ENCODE measurements at regions not wholly inside any gene's neighbourhood (a gene's known extent, or its start where the extent isn't known, plus 50 kb on each side); places are given as distances from the start of the nearest gene placed in this dataset.
"Not testable (repeated sequence)": the region's sequence is repeated elsewhere in the genome, so short reads cannot be mapped to it uniquely, and the experiment has no call there.

DNA sequence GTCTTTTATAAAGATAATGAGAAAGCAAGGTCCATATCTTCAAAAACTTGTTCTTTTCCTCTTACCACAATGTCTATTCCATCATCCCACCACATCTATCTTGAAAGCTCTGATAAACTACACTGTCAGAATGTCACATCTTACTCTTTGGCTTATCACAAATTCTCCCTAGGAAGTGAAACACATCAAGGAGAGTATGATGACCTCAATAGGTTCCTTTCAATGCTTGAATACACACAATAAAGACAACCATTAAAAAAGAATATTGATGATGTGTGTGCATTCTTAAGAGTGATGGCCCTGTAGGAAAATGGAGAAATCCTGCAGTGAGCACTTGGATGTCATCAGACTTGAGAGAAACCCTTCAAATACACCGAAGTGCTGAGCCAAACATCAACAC, 918.1 kb upstream of the SORCS1 start:
- DNase-seq (ENCODE audit: low read depth in 3 of 3, low spot score in 2 of 3) = no peak

GRCh38 chr10:108078263-108078662, 913.8 kb upstream of the SORCS1 start:
- no peak for DNase-seq (ENCODE audit: low read depth in 3 of 3, low spot score in 2 of 3)

GRCh38 chr10:108072466-108072865, 908.0 kb upstream of the SORCS1 start:
- no peak for DNase-seq (ENCODE audit: low read depth in 3 of 3, low spot score in 2 of 3)

- DNase-seq (ENCODE audit: low read depth in 3 of 3, low spot score in 2 of 3) = no peak
These were observed 906.3 kb upstream of the SORCS1 start for GRCh38 chr10:108070789-108071188.

GRCh38 chr10:108069096-108069495, 904.6 kb upstream of the SORCS1 start:
- no peak for DNase-seq (ENCODE audit: low read depth in 3 of 3, low spot score in 2 of 3)

DNA sequence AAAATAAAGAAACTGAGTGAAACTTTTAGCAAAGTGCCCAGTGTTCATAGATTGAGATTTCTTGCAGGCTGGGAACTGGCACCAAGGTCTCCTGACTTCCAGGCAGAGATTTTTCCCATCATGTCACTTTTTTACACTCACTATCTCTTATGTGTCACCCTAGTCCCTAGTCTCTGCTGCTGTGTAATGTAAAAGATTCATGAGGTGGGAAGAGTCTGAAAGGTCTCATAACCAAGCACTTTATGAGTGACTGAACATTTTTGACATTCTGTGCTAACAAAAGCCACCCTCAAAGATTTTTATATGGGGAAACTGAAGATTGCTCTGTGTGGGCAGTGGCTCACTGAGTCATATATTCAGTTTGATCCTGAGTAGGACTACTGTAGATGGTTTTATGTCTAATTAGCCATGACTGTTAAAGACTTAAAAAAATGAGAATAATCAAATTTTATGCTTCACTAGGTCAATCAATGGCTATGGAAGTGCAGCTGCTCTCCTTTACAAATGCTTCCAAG, 900.3 kb upstream of the SORCS1 start:
- no peak for DNase-seq (ENCODE audit: low read depth in 3 of 3, low spot score in 2 of 3)

GRCh38 chr10:108060246-108060645, 895.7 kb upstream of the SORCS1 start:
- DNase-seq (ENCODE audit: low read depth in 3 of 3, low spot score in 2 of 3) = no peak

- DNase-seq (ENCODE audit: low read depth in 3 of 3, low spot score in 2 of 3) = no peak
These were observed 891.0 kb upstream of the SORCS1 start for GRCh38 chr10:108055506-108055905.

DNA sequence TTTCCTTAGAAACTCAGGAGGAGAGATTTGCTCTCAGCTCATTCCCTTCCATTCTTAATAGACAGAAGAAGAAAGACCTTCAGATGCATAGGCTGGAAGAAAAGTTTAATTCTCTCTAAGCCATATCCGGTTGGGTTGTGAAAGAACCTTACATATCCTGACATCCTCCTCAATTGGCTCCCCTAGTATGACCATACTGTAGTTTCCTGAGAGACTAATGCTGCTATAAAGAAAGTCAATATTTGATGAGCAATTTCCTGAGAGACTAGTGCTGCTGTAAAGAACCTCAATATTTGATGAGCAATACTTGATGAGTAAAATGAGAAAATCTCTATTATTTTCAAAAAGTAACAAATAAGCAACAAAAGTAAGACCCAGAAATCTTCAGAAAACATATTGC, 888.5 kb upstream of the SORCS1 start:
- no peak for DNase-seq (ENCODE audit: low read depth in 3 of 3, low spot score in 2 of 3)

DNA sequence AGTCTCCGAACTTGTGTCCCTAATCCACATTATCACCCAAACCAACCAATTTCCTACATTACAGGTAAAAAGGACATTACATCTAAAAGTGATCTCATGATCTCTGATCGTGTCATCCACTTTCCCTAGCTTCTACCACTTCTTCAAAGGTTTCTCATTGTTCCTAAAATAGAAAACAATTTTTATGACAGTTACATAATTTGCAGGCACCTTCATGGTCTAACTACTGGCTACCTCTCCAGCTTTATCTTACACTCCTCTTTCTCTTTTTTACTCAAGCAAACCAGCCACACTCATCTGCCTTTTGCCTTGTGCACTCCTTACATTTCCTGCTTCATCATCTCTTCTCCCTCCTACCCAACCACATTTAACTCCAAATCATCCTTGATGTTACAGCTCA, 886.7 kb upstream of the SORCS1 start:
- DNase-seq (ENCODE audit: low read depth in 3 of 3, low spot score in 2 of 3) = no peak

DNA sequence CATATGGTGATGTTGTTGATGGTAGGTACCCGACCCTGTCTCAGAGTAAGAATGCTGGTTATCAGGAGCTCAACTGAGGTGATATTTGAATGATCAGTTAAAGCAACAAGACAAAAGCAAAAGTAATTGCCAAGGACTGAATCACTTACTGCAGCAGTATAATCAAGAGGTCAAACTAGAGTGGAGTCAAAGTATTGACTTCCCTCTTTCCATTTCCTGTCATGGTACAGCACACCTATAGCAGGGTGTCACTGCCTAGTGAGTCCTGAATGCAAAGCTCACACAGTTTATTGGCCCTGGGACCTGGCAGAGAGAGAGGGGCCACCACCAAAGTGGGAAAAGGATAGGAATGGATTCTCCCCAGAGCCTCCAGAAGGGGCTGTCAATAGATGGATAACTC, 886.1 kb upstream of the SORCS1 start:
- no peak for DNase-seq (ENCODE audit: low read depth in 3 of 3, low spot score in 2 of 3)

DNA sequence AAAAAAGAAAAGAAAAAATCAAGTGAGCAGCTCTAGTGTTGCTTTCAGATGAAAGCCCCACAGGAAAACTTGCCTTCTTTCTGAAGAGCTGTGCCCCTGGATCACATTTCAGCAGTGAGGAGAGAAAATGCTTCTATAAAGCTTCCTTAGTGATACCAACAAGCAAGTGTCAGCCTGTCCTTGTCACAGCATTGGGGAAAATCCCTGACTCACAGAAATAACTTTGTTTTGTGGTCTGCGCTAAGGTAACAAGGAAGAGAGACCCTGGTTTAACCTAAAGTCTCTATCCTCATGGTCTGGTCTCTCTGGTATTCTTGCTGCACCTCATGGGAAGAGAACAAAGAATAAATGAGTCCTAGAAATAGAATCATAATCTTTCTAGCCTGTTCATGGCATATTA, 885.2 kb upstream of the SORCS1 start:
- no peak for DNase-seq (ENCODE audit: low read depth in 3 of 3, low spot score in 2 of 3)

GRCh38 chr10:108048898-108049297, 884.4 kb upstream of the SORCS1 start:
- no peak for DNase-seq (ENCODE audit: low read depth in 3 of 3, low spot score in 2 of 3)

GRCh38 chr10:108039821-108040584, 875.5 kb upstream of the SORCS1 start:
- DNase-seq (ENCODE audit: low read depth in 3 of 3, low spot score in 2 of 3) = no peak

DNA sequence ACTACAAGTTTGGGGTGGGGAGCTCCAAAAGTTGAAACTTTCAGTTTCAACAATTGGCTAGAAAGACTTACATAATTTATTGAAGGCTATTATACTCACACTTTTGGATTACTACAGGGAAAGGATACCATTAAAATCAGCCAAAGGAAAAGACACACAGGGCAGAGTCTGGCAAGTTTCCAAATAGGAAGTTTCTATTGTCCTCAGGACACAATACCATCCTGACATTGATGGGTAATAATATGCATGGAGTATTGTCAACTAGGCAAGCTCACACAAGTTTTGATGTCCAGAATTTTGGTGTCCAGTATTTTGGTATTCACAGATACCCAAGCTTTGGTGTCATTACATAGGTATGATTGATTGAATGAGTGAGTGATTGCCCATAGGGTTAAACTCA, 872.6 kb upstream of the SORCS1 start:
- DNase-seq (ENCODE audit: low read depth in 3 of 3, low spot score in 2 of 3) = no peak

DNA sequence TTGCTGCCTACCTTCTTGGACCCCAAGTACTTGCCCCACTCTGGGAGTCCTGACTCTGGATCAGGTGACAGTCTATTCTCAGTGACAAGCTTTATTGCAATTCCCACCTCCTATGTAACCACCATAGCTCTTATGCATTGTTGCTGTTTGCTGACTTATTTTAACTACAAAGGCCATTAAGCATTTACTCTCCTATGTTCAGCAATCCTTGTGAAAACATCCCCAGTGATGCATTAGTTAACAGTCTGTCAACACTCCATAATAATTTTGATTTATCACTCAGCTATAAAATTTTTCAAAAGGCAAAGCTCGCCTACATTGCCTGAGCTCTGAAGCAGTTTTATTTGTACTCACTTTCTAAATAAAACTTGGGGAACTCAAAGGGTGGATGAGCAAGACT, 871.8 kb upstream of the SORCS1 start:
- peak in 1 of 3 donors; percentile 8 for DNase-seq (ENCODE audit: low read depth in 3 of 3, low spot score in 2 of 3)

- DNase-seq (ENCODE audit: low read depth in 3 of 3, low spot score in 2 of 3) = no peak
These were observed 870.3 kb upstream of the SORCS1 start for GRCh38 chr10:108034829-108035228.

DNA sequence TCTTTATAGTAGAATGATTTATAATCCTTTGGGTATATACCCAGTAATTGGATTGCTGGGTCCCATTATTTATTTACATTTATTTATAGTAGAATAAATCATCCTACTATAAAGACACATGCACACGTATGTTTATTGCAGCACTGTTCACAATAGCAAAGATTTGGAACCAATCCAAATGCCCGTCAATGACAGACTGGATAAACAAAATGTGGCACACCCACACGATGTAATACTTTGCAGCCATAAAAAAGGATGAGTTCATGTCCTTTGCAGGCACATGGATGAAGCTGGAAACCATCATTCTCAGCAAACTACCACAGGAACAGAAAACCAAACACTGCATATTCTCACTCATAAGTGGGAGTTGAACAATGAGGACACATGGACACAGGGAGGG, 869.0 kb upstream of the SORCS1 start:
- not testable (repeated sequence) for DNase-seq (ENCODE audit: low read depth in 3 of 3, low spot score in 2 of 3)

DNA sequence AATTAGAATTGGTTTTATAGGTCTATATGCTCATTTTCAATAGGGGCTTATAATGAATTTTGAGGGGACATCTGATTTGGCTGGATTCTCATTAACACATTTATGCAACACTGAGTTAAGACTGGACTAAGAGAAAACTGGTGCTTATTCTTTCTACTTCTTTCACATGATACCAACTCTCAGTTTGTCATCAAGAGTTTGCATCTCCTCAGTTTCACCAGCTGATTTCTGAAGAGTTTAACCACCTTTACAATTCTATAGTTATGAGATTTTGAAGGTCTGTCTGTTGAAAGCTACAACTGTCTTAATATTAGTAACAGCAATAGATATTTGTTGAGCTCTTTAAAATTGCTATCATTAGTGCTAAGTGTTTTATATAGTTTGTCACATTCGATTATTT, 867.0 kb upstream of the SORCS1 start:
- DNase-seq (ENCODE audit: low read depth in 3 of 3, low spot score in 2 of 3) = no peak

DNA sequence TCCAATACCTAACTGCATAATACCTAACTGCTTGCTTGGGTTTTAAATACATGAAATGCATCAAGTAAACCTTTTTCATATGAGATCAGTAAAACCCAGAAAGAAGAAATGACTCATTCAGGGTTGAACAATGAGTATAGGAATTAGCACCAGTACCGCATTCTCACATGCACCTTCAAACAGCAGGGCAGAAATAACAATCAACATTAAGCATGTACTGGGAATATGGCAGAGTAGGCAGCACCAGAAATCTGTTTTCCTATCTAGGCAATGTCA, 850.3 kb upstream of the SORCS1 start:
- DNase-seq (ENCODE audit: low read depth in 3 of 3, low spot score in 2 of 3) = no peak

GRCh38 chr10:108014145-108014901, 849.8 kb upstream of the SORCS1 start:
- no peak for DNase-seq (ENCODE audit: low read depth in 3 of 3, low spot score in 2 of 3)

- DNase-seq (ENCODE audit: low read depth in 3 of 3, low spot score in 2 of 3) = no peak
These were observed 841.1 kb upstream of the SORCS1 start for GRCh38 chr10:108005627-108006026.

All from right renal cortex interstitium (tissue), 3 donors.